ENCODE measurements at regions not wholly inside any gene's neighbourhood (a gene's known extent, or its start where the extent isn't known, plus 50 kb on each side); places are given as distances from the start of the nearest gene placed in this dataset.
"Not testable (repeated sequence)": the region's sequence is repeated elsewhere in the genome, so short reads cannot be mapped to it uniquely, and the experiment has no call there.

- DNase-seq (ENCODE audit: low read depth): no peak
Observed at GRCh38 chr4:160485071-160485687, 1382.3 kb downstream of the RAPGEF2 start.

GRCh38 chr4:160492181-160492580 is 1389.3 kb downstream of the RAPGEF2 start:
- no peak for DNase-seq (ENCODE audit: low read depth)

GRCh38 chr4:160493206-160493605 is 1390.3 kb downstream of the RAPGEF2 start:
- DNase-seq (ENCODE audit: low read depth): no peak

GRCh38 chr4:160495356-160495755 is 1392.5 kb downstream of the RAPGEF2 start:
- no peak for DNase-seq (ENCODE audit: low read depth)

- DNase-seq (ENCODE audit: low read depth): no peak
Observed at GRCh38 chr4:160498211-160498610, 1395.3 kb downstream of the RAPGEF2 start.

GRCh38 chr4:160505724-160506123 is 1402.8 kb downstream of the RAPGEF2 start:
- DNase-seq (ENCODE audit: low read depth): no peak

- peak; percentile 78 for DNase-seq (ENCODE audit: low read depth)
Observed at GRCh38 chr4:160510928-160511327, 1408.0 kb downstream of the RAPGEF2 start.

GRCh38 chr4:160514126-160514525 is 1411.2 kb downstream of the RAPGEF2 start:
- no peak for DNase-seq (ENCODE audit: low read depth)

- DNase-seq (ENCODE audit: low read depth): no peak
Observed at GRCh38 chr4:160523231-160523630, 1420.4 kb downstream of the RAPGEF2 start.

GRCh38 chr4:160537681-160538080 is 1434.8 kb downstream of the RAPGEF2 start:
- DNase-seq (ENCODE audit: low read depth): no peak

GRCh38 chr4:160546201-160546600 is 1443.3 kb downstream of the RAPGEF2 start:
- no peak for DNase-seq (ENCODE audit: low read depth)

- not testable (repeated sequence) for DNase-seq (ENCODE audit: low read depth)
Observed at GRCh38 chr4:160549951-160550519, 1447.2 kb downstream of the RAPGEF2 start.

GRCh38 chr4:160562661-160563060 is 1459.8 kb downstream of the RAPGEF2 start:
- DNase-seq (ENCODE audit: low read depth): no peak

- DNase-seq (ENCODE audit: low read depth): peak; percentile 20
Observed at GRCh38 chr4:160563552-160564282, 1460.8 kb downstream of the RAPGEF2 start.

GRCh38 chr4:160567634-160568033 is 1464.8 kb downstream of the RAPGEF2 start:
- DNase-seq (ENCODE audit: low read depth): no peak

- no peak for DNase-seq (ENCODE audit: low read depth)
Observed at GRCh38 chr4:160570271-160570670, 1467.4 kb downstream of the RAPGEF2 start.

GRCh38 chr4:160574272-160574671 is 1471.4 kb downstream of the RAPGEF2 start:
- not testable (repeated sequence) for DNase-seq (ENCODE audit: low read depth)

- DNase-seq (ENCODE audit: low read depth): no peak
Observed at GRCh38 chr4:160580581-160580980, 1477.7 kb downstream of the RAPGEF2 start.

- no peak for DNase-seq (ENCODE audit: low read depth)
Observed at GRCh38 chr4:160592258-160592657, 1489.4 kb downstream of the RAPGEF2 start.

GRCh38 chr4:160595646-160596045 is 1492.8 kb downstream of the RAPGEF2 start:
- no peak for DNase-seq (ENCODE audit: low read depth)

- DNase-seq (ENCODE audit: low read depth): no peak
Observed at GRCh38 chr4:160604541-160604940, 1501.7 kb downstream of the RAPGEF2 start.

- DNase-seq (ENCODE audit: low read depth): peak; percentile 41
Observed at GRCh38 chr4:160611181-160611580, 1508.3 kb downstream of the RAPGEF2 start.

GRCh38 chr4:160631044-160631443 is 1528.2 kb downstream of the RAPGEF2 start:
- DNase-seq (ENCODE audit: low read depth): no peak

Measured in ELR (cell line).